K562 (cell line): ENCODE measurements at regions not wholly inside any gene's neighbourhood (a gene's known extent, or its start where the extent isn't known, plus 50 kb on each side); places are given as distances from the start of the nearest gene placed in this dataset.

Experiments used
- ATF7 ChIP-seq: fragments of 450-650 bp; IDR thresholded peaks from 2 replicates; pipeline ENCODE4 v1.7.1; 2014; ENCODE audit warnings: mild to moderate bottlenecking, moderate library complexity
- CEBPB ChIP-seq: fragments of 450-650 bp; IDR thresholded peaks from 2 replicates; pipeline ENCODE4 v1.6.1; 2016; ENCODE audit warnings: missing genetic modification characterization, missing compliant biosample characterization
- EZH2 ChIP-seq: IDR thresholded peaks from 2 replicates; pipeline ENCODE4 v1.6.1; 2012; ENCODE audit warnings: low read depth, mild to moderate bottlenecking, inconsistent platforms, low read length, borderline replicate concordance
- NR2C2 ChIP-seq, 2 experiments: fragments of 200-800 bp in 1 of 2; sonication (Bioruptor generic) in 1 of 2; sonication (generic) in 1 of 2; formaldehyde crosslinking in 1 of 2; IDR thresholded peaks; 2 replicates each; pipeline versions ENCODE4 v1.6.1 to v1.8.0; 2016 to 2022; ENCODE audit warnings: mild to moderate bottlenecking in 1 of 2, missing compliant biosample characterization in 1 of 2, missing genetic modification characterization in 1 of 2, missing genetic modification reagents in 1 of 2
- RAD21 ChIP-seq, 2 experiments: fragments of 250-450 bp in 1 of 2; fragments of 450-650 bp in 1 of 2; sonication (Bioruptor Pico) in 1 of 2; formaldehyde crosslinking in 1 of 2; IDR thresholded peaks in 1 of 2; conservative IDR thresholded peaks in 1 of 2; 2 replicates each; pipeline versions ENCODE4 v1.4.0 to v1.8.0; 2020 to 2022; ENCODE audit warnings: mild to moderate bottlenecking in 2 of 2, moderate library complexity in 1 of 2
- RBM39 ChIP-seq: fragments of 200-400 bp; formaldehyde crosslinking; optimal IDR thresholded peaks from 2 replicates; pipeline ENCODE3; 2018; ENCODE audit warnings: low read depth, low read length
- RCOR1 ChIP-seq, 2 experiments: IDR thresholded peaks; 2 replicates each; pipeline ENCODE4 v1.6.1; 2012; ENCODE audit warnings: low read depth in 2 of 2, low read length in 2 of 2, borderline replicate concordance in 1 of 2, improper control_type of control experiment in 1 of 2
- SIRT6 ChIP-seq: IDR thresholded peaks from one replicate; pipeline ENCODE4 v1.6.1; 2012; ENCODE audit warnings: low read depth, mild to moderate bottlenecking, control low read depth, inconsistent platforms, low read length, moderate library complexity
- ZBTB7A ChIP-seq: IDR thresholded peaks from 2 replicates; pipeline ENCODE4 v1.6.1; 2011; ENCODE audit warnings: low read depth, mild to moderate bottlenecking, low read length, moderate library complexity, borderline replicate concordance; ENCODE audit not compliant: control insufficient read depth
- ZFP1 ChIP-seq: fragments of 450-650 bp; formaldehyde crosslinking; IDR thresholded peaks from 2 replicates; pipeline ENCODE4 v1.4.0; 2020; ENCODE audit warnings: mild to moderate bottlenecking, mixed read lengths
- ZFX ChIP-seq: sonication (generic); formaldehyde crosslinking; IDR thresholded peaks from 2 replicates; pipeline ENCODE4 v1.8.0; 2022; ENCODE audit warnings: mild to moderate bottlenecking, missing genetic modification reagents, moderate library complexity

DNA sequence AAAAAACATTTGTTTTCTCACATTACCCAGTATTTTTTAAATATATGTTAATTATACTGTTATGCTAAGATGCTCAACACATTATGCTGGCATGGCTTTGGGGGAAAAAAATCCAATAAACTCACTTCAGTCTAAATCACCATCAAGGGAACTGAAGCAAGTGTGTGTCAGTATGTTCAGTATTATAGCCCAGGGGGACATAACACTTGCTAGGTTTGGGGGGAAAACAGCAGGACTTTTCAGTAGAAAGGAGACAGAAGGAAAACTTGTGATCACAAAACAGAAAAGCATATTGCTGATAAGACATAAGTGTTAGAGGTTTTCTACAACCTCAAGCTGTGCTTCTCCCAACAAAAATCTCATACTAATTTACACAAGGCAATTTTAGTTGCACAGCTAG lies 1759.9 kb upstream of the PCDH20 start:
- TF ChIP-seq RAD21 (CRISPR knock-in tag; conservative IDR thresholded peaks at IDR 0.05 in 1 of 2, IDR thresholded peaks at IDR 0.05 in 1 of 2) (no peak), ATF7 (no peak), EZH2 (no peak), CEBPB (tag) (no peak), ZBTB7A (no peak), SIRT6 (no peak), RCOR1 (IDR thresholded peaks at IDR 0.05; ENCODE audit: borderline replicate concordance in 1 of 2, low read depth in 2 of 2, low read length in 2 of 2) (no peak), RBM39 (no peak), ZFP1 (CRISPR knock-in tag) (no peak), NR2C2 (CRISPR knock-in tag; IDR thresholded peaks at IDR 0.05) (no peak), NR2C2 (tag; IDR thresholded peaks at IDR 0.05) (no peak), ZFX (CRISPR knock-in tag) (no peak)
